A673 (cell line): ENCODE measurements at regions not wholly inside any gene's neighbourhood (a gene's known extent, or its start where the extent isn't known, plus 50 kb on each side); places are given as distances from the start of the nearest gene placed in this dataset.

Source experiments
- BruUV-seq: library from RNA; stranded (reverse); fragments of 400-500 nt; replicated peaks from 2 replicates; lab custom pipeline; 2021; lab: Mats Ljungman, UMichigan
- CTCF ChIA-PET: fragments of 300-600 bp; sonication (Branson Sonifier 250); formaldehyde crosslinking; loops from one replicate; lab custom pipeline; 2022; ENCODE audit warnings: antibody characterized with exemption; lab: Charles Lee
- POLR2A ChIA-PET: fragments of 300-600 bp; sonication (Branson Sonifier 250); formaldehyde crosslinking; loops from one replicate; lab custom pipeline; 2022; ENCODE audit warnings: antibody characterized with exemption; ENCODE audit not compliant: low non-redundant PET; lab: Charles Lee
- DNase-seq: peaks from one replicate; pipeline ENCODE4 v3.0.0-alpha.2; 2015; ENCODE audit warnings: low spot score
- H3K27ac ChIP-seq: fragments of 200-600 bp; sonication (generic); 2 replicates; pipeline ENCODE4 v1.5.1; 2016; ENCODE audit warnings: mixed run types, low read depth, mild to moderate bottlenecking, mixed read lengths, antibody characterized with exemption, low read length; ENCODE audit not compliant: poor library complexity, severe bottlenecking
- H3K27me3 ChIP-seq: fragments of 200-600 bp; sonication (generic); replicated peaks from 2 replicates; pipeline ENCODE4 v1.6.1; 2017; ENCODE audit warnings: mixed run types, low read depth, mild to moderate bottlenecking, mixed read lengths, antibody characterized with exemption, low read length; ENCODE audit not compliant: insufficient read depth, poor library complexity
- H3K36me3 ChIP-seq: fragments of 200-600 bp; sonication (generic); 2 replicates; pipeline ENCODE4 v1.6.1; 2016; ENCODE audit warnings: mixed run types, mild to moderate bottlenecking, mixed read lengths, antibody characterized with exemption, low read length; ENCODE audit not compliant: insufficient read depth, poor library complexity, severe bottlenecking
- H3K4me1 ChIP-seq: fragments of 200-600 bp; sonication (generic); 2 replicates; pipeline ENCODE4 v1.6.1; 2017; ENCODE audit warnings: mixed run types, mild to moderate bottlenecking, mixed read lengths, antibody characterized with exemption, low read length; ENCODE audit not compliant: insufficient read depth, poor library complexity, severe bottlenecking
- H3K4me3 ChIP-seq: fragments of 200-600 bp; sonication (generic); 2 replicates; pipeline ENCODE4 v1.5.1; 2016; ENCODE audit warnings: low read depth, mixed run types, mild to moderate bottlenecking, mixed read lengths, low read length; ENCODE audit not compliant: poor library complexity, severe bottlenecking
- H3K9me3 ChIP-seq: fragments of 200-600 bp; sonication (generic); 2 replicates; pipeline ENCODE4 v1.6.1; 2016; ENCODE audit warnings: mixed run types, low read depth, mild to moderate bottlenecking, mixed read lengths, antibody characterized with exemption, low read length; ENCODE audit not compliant: poor library complexity, severe bottlenecking
- CTCF ChIP-seq: fragments of 300-800, 200-600 bp; sonication (generic); conservative IDR thresholded peaks from 2 replicates; pipeline ENCODE4 v1.5.1; 2017; ENCODE audit warnings: low read depth, mild to moderate bottlenecking, antibody characterized with exemption, low read length, moderate library complexity, mixed read lengths
- EZH2 ChIP-seq: fragments of 200-600 bp; sonication (generic); IDR thresholded peaks from 2 replicates; pipeline ENCODE4 v1.6.1; 2017; ENCODE audit warnings: borderline replicate concordance, low read depth, mild to moderate bottlenecking, mixed read lengths, antibody characterized with exemption, low read length; ENCODE audit not compliant: poor library complexity, severe bottlenecking
- intact Hi-C: fragments of 100-400 bp; cut with micrococcal nuclease; formaldehyde crosslinking; loops from one replicate; pipeline ENCODE4 v1.10.0; 2022; ENCODE audit not compliant: unreplicated experiment

GRCh38 chr6:121647905-121648304 lies 212.5 kb downstream of the GJA1 start:
- TF ChIP-seq EZH2, result no peak
- no peak for TF ChIP-seq CTCF
- BruUV-seq, result no TSS peak
- POLR2A ChIA-PET, result no interaction called here
- no peak for DNase-seq
- Histone ChIP-seq H3K27me3 (no peaks in the 10 kb centered on the region), H3K36me3 (no peaks in the 10 kb centered on the region), H3K27ac (no peak overlapping the region), H3K4me3 (no peak overlapping the region), H3K9me3 (no peaks in the 10 kb centered on the region), H3K4me1 (peaks cover 4% of the 10 kb centered on the region)
- CTCF ChIA-PET, result no interaction called here
- intact Hi-C loops, result no loop called here

- no peaks in the 10 kb centered on the region for H3K9me3 ChIP-seq
- H3K4me1 ChIP-seq, result peaks cover 23% of the 10 kb centered on the region
- no peak overlapping the region for H3K27ac ChIP-seq
- no peak for TF ChIP-seq EZH2
- no peak for TF ChIP-seq CTCF
- ChIA-PET POLR2A (no interaction called here), CTCF (no interaction called here)
- no TSS peak for BruUV-seq
- intact Hi-C loops, result no loop called here
- H3K4me3 ChIP-seq, result no peak overlapping the region
- no peaks in the 10 kb centered on the region for H3K36me3 ChIP-seq
- no peaks in the 10 kb centered on the region for H3K27me3 ChIP-seq
- no peak for DNase-seq
Measured at GRCh38 chr6:121649951-121650350, 214.5 kb downstream of the GJA1 start.

- peaks cover 24% of the 10 kb centered on the region for H3K4me1 ChIP-seq
- H3K4me3 ChIP-seq, result no peak overlapping the region
- BruUV-seq, result no TSS peak
- H3K36me3 ChIP-seq, result no peaks in the 10 kb centered on the region
- POLR2A ChIA-PET, result no interaction called here
- no peaks in the 10 kb centered on the region for H3K27me3 ChIP-seq
- no peak for TF ChIP-seq EZH2
- no peak for DNase-seq
- no peak overlapping the region for H3K27ac ChIP-seq
- CTCF ChIA-PET, result no interaction called here
- no peaks in the 10 kb centered on the region for H3K9me3 ChIP-seq
- intact Hi-C loops, result no loop called here
Measured at GRCh38 chr6:121651420-121651819, 216.0 kb downstream of the GJA1 start.

GRCh38 chr6:121652223-121652622 lies 216.8 kb downstream of the GJA1 start:
- CTCF ChIA-PET, result no interaction called here
- H3K36me3 ChIP-seq, result no peaks in the 10 kb centered on the region
- intact Hi-C loops, result no loop called here
- POLR2A ChIA-PET, result no interaction called here
- no peaks in the 10 kb centered on the region for H3K27me3 ChIP-seq
- BruUV-seq, result no TSS peak
- H3K4me3 ChIP-seq, result no peak overlapping the region
- H3K4me1 ChIP-seq, result peaks cover 26% of the 10 kb centered on the region
- H3K9me3 ChIP-seq, result no peaks in the 10 kb centered on the region
- no peak overlapping the region for H3K27ac ChIP-seq
- DNase-seq, result no peak
- no peak for TF ChIP-seq EZH2
- no peak for TF ChIP-seq CTCF
